ENCODE measurements at regions not wholly inside any gene's neighbourhood (a gene's known extent, or its start where the extent isn't known, plus 50 kb on each side); places are given as distances from the start of the nearest gene placed in this dataset.

GRCh38 chr6:66638099-66638498 is 931.1 kb upstream of the EYS start:
- TF ChIP-seq, protein P1, sequence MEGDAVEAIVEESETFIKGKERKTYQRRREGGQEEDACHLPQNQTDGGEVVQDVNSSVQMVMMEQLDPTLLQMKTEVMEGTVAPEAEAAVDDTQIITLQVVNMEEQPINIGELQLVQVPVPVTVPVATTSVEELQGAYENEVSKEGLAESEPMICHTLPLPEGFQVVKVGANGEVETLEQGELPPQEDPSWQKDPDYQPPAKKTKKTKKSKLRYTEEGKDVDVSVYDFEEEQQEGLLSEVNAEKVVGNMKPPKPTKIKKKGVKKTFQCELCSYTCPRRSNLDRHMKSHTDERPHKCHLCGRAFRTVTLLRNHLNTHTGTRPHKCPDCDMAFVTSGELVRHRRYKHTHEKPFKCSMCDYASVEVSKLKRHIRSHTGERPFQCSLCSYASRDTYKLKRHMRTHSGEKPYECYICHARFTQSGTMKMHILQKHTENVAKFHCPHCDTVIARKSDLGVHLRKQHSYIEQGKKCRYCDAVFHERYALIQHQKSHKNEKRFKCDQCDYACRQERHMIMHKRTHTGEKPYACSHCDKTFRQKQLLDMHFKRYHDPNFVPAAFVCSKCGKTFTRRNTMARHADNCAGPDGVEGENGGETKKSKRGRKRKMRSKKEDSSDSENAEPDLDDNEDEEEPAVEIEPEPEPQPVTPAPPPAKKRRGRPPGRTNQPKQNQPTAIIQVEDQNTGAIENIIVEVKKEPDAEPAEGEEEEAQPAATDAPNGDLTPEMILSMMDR (IDR thresholded peaks at IDR 0.05) = no peak
- TF ChIP-seq POLR2AphosphoS5 (IDR thresholded peaks at IDR 0.05; ENCODE audit: insufficient read depth in 1 of 2, low read depth in 1 of 2) = no peak

All from vagina (tissue), 2 donors.